ENCODE measurements at regions not wholly inside any gene's neighbourhood (a gene's known extent, or its start where the extent isn't known, plus 50 kb on each side); places are given as distances from the start of the nearest gene placed in this dataset.

GRCh38 chr10:116792817-116793216 lies 50.5 kb upstream of the HSPA12A start:
- no peak for DNase-seq (ENCODE audit: low read depth in 3 of 3)

- DNase-seq (ENCODE audit: low read depth in 3 of 3) = no peak
These were observed 52.8 kb upstream of the ENO4 start for GRCh38 chr10:116796469-116796868.

DNA sequence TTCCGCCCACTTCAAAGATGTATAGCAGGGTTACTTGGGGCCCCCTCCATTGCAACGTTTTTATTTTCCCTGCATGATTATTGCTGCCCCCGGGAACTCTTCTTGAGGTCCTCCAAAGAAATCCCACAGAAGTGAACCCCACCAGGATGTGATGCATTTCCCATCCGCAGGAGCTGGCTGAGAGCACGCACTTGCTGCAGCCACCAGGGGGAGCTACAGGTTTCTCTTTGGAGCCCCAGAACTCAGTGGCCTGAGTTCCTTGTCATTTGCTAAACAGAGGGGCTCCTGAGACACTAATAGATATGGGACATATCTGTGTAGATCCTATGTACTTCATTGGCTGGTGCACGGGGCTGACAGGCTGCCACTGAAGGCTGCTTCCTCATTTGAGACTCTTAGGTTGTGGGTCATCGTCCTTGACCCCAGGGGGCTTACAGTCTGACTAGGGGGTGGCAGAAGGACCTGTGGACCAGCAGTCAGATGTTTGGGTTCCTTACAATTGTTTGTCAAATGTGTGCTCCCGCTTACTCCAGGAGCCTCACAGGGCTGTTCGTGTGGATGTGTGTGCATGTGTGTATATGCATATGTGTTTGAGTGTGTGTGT lies 52.3 kb upstream of the ENO4 start:
- DNase-seq (ENCODE audit: low read depth in 3 of 3) = peak; percentile 49 to 68 (median 55)

DNA sequence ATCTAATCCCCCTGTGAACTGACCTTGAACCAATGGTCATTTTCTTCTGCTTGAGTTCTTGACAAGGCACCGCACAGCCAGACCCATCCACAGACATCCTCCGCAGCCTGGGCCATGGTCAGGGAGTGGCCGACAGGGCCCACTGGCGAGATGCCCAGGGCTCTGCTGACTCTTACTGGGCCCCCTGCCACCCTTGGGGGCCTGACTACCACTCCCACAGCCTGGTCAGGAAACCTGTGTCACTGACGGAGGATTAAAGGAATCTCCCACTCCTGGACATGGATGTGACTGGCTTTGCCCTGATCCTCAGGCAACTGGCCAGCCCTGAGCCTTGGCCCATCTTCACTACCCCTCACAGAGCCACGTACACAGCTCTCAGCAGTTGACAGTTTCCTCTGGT lies 50.4 kb upstream of the ENO4 start:
- no peak for DNase-seq (ENCODE audit: low read depth in 3 of 3)

All from stimulated activated CD4-positive, alpha-beta T cell treated with anti-CD3 and anti-CD28 coated beads, TNF-alpha, amount 100 ng/mL, for 48 hours (primary cell).